ENCODE measurements at regions not wholly inside any gene's neighbourhood (a gene's known extent, or its start where the extent isn't known, plus 50 kb on each side); places are given as distances from the start of the nearest gene placed in this dataset.
"Not testable (repeated sequence)": the region's sequence is repeated elsewhere in the genome, so short reads cannot be mapped to it uniquely, and the experiment has no call there.

DNA sequence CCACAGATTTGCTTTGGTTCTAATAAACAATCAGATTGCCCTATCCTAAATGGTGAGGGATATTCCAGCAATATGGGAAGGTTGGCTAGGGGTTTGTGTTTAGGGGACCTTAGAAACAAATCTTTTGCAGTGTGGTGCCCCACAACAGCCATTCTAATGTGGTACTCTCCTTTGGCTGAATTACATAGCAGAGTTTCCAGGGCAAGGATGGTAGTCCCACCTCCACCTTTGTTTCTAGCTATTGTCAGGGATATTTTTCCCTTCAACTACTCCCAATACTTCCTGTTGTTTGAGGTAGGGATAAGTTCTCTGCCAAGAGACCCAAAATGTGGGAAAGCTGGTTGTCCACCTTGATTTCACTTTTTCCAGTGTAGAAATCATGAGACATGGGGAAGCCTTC is 494.7 kb upstream of the CHORDC1 start:
- no peak overlapping the region for H3K27ac ChIP-seq
- no peak overlapping the region for H3K4me3 ChIP-seq

GRCh38 chr11:90705661-90706060 is 482.8 kb upstream of the CHORDC1 start:
- no peak overlapping the region for H3K27ac ChIP-seq

DNA sequence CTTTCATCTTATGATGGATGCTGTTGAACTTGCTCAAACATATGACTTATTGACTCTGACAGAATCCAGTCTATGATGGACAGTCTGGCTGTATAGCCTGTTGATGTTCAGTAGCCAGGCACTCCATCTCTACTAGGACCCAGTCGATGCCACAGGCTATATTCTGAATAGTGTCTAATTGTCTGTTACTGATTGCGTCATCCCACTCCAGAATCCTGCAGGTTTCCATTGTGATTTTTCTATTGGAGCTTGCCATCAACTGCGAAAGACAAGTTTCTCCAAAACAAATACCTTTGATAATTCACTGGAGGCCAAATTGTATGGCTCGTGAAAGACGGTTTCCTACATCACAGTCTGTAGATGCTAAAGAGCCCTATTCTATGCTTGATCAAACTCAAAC is 481.7 kb upstream of the CHORDC1 start:
- Histone ChIP-seq H3K4me3 (no peak overlapping the region), H3K27ac (no peak overlapping the region)

More at GRCh38 chr11:90705661-90706060, 482.8 kb upstream of the CHORDC1 start:
- H3K4me3 ChIP-seq = no peak overlapping the region

DNA sequence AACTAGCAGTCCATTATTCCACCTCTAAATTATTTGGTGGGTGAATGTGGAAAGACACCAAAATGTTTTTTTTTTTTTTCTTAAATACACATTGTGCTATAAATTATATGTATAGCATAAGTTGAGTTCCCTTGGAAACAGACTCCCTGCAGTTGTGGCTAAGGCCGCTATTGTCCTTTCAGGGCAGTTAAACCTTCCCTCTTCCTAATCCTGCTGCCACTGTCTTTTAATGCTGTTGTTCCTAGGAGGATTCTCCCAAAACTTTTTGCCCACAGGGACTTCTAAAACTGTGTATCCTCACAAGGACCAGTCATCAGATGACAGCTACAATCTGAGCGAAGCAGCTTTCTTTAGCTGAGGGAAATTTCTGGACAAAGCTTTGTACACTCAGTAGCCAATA is 478.9 kb upstream of the CHORDC1 start:
- H3K27ac ChIP-seq = no peak overlapping the region
- no peak overlapping the region for H3K4me3 ChIP-seq

- H3K4me3 ChIP-seq = no peak overlapping the region
- H3K27ac ChIP-seq = no peak overlapping the region
Measured at GRCh38 chr11:90700789-90701439, 478.1 kb upstream of the CHORDC1 start.

DNA sequence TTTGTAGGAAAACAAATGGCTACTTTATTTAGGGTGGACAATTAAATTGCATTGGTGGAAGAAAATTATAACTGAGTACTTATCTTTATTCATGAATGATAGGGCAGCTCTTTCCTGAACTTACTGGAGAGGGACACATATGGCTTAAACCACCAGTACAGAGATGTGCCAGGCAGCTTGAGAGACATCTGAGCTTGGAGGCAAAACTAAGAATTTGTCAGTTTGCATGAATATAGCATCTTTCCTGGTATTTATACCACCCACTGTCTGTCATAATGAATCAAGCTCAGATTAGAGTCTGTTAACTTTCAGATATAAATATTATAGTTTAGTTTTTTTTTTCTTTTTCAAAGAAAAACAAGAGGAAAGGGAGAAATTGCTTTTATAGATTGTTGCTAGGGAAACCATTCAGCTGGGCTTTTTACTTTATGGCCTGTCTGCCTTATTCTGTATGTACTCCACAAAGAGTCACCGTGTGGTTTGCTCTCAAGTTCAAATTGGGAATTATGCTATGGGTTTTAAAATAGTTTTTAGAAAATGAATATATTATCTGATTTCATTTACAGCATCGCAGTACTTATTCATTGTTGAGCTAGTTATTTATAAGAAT is 477.0 kb upstream of the CHORDC1 start:
- H3K27ac ChIP-seq = no peak overlapping the region
- H3K4me3 ChIP-seq = no peak overlapping the region

- Histone ChIP-seq H3K27ac (no peak overlapping the region), H3K4me3 (no peak overlapping the region)
Measured at GRCh38 chr11:90698238-90698637, 475.4 kb upstream of the CHORDC1 start.

GRCh38 chr11:90675496-90675895 is 452.6 kb upstream of the CHORDC1 start:
- H3K4me3 ChIP-seq, H3K27ac ChIP-seq: not testable (repeated sequence)

- Histone ChIP-seq H3K4me3 (no peak overlapping the region), H3K27ac (no peak overlapping the region)
Measured at GRCh38 chr11:90669094-90669493, 446.2 kb upstream of the CHORDC1 start.

DNA sequence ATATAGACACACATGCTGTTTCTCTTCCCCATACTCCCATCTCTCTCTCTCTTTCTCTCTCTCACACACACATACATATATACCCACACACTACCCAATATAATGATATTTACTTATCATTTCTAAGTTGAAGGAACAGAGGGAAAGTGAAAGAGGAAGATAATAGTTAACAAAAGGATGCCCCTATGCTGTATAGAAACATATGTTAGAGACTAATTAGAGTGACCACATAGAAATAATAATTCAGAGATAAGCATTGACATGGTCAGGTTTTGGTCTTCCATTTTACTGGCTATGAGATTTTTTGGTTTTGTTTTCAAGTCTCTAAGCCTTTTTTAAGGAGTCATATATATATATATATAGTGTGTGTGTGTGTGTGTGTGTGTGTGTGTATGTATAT is 445.7 kb upstream of the CHORDC1 start:
- no peak overlapping the region for H3K4me3 ChIP-seq
- no peak overlapping the region for H3K27ac ChIP-seq

DNA sequence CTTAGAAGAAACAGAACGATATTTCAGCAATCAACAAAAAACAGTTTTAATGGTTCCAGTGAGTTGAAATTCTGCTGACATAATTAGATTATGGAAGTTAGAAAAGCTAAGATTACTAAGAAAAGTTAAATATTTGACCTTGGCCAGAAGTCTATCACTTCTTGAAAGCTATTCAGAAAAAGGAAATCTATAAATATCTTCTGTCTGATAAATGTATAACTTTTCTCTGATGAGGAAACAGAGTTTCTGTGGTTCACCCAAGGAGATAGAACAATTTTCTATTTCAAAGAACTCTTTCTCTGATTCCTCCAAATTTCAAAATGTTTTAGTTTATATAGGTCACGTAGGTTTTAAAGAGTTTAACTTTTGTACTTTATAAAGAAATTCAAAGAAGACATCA is 438.4 kb upstream of the CHORDC1 start:
- Histone ChIP-seq H3K4me3 (no peak overlapping the region), H3K27ac (no peak overlapping the region)

- Histone ChIP-seq H3K27ac (no peak overlapping the region), H3K4me3 (no peak overlapping the region)
Measured at GRCh38 chr11:90656171-90656570, 433.3 kb upstream of the CHORDC1 start.

DNA sequence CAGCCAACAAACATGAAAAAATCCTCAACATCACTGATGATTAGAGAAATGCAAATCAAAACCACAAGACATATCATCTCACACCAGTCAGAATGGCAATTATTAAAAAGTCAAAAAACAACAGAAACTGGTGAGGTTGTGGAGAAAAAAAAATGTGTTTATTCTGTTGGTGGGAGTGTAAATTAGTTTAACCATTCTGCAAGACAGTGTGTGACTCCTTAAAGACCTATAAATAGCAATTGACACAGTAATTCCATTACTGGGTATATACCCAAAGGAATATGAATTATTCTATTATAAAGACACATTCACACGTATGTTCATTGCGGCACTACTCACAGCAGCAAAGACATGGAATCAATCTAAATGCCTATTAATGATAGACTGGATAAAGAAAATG is 427.3 kb upstream of the CHORDC1 start:
- H3K27ac ChIP-seq = no peak overlapping the region
- no peak overlapping the region for H3K4me3 ChIP-seq

- Histone ChIP-seq H3K27ac (no peak overlapping the region), H3K4me3 (no peak overlapping the region)
Measured at GRCh38 chr11:90646706-90647105, 423.9 kb upstream of the CHORDC1 start.

DNA sequence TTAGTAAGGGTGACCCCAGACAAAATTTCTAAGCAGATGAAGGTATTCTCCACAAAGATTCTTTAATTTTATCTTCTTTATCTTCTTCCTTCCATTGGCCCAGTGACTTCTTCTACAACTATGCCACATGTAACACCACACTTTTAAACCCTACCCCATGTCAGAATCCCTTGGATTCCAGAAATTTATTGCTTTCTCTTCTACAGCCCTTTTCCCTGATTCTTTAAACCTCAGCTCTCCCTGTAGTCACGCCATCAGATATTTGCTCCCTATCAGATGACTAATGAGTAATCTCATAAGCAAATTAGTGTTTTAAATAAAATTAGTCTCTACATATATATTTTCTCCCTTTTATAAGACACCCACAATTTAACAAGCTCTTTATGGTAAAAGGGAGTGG is 423.4 kb upstream of the CHORDC1 start:
- H3K4me3 ChIP-seq = no peak overlapping the region
- H3K27ac ChIP-seq = no peak overlapping the region

- H3K4me3 ChIP-seq = no peak overlapping the region
- H3K27ac ChIP-seq = no peak overlapping the region
Measured at GRCh38 chr11:90639461-90639993, 416.7 kb upstream of the CHORDC1 start.

- Histone ChIP-seq H3K4me3 (no peak overlapping the region), H3K27ac (no peak overlapping the region)
Measured at GRCh38 chr11:90635886-90636285, 413.0 kb upstream of the CHORDC1 start.

DNA sequence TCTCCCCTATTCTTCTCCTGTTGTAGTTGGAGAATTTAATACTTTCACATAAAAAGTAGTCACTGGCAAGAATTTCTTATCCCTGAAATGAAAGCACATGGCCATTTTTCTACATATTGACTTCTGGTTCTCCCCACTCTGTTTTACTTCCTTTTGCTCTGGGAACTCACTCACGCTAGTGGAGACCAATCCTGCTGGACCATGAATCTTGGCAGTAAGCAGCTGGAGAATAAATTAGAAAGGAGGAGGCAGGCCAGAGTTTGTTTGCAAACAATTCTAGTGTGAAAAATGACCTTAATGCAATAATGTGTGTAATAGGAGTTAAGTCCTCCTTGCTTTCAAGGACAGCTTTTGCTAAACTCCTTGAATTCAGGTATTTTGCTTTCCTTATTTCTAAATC is 412.3 kb upstream of the CHORDC1 start:
- H3K4me3 ChIP-seq = no peak overlapping the region
- H3K27ac ChIP-seq = no peak overlapping the region

GRCh38 chr11:90630176-90630575 is 407.3 kb upstream of the CHORDC1 start:
- H3K4me3 ChIP-seq = no peak overlapping the region
- no peak overlapping the region for H3K27ac ChIP-seq

GRCh38 chr11:90629229-90629806 is 406.5 kb upstream of the CHORDC1 start:
- Histone ChIP-seq H3K4me3 (no peak overlapping the region), H3K27ac (no peak overlapping the region)

DNA sequence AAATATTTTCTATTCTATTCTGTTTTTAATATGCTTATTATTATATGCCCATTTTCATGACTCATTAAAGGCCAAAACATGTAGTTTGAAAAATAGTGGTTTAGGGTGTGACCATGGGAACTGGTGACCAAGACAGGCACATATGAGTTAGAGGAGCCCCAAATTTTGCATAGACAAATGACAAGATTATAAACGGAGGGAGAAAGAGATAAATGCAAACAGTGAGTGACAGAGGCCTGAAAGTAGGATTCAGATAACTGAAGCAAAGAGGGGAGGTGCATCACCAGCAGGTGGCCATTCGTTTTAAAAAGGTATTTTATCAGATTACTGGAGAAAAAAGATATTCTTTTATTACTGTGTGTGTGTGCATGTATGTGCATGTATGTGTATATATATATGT is 391.5 kb upstream of the CHORDC1 start:
- H3K27ac ChIP-seq = no peak overlapping the region
- no peak overlapping the region for H3K4me3 ChIP-seq

Measured in skin epidermis (tissue), 12 donors.